ENCODE measurements at regions not wholly inside any gene's neighbourhood (a gene's known extent, or its start where the extent isn't known, plus 50 kb on each side); places are given as distances from the start of the nearest gene placed in this dataset.

GRCh38 chr2:57543211-57543610 lies 503.4 kb upstream of the VRK2 start:
- TF ChIP-seq CTCF (IDR thresholded peaks at IDR 0.05) (no peak), EP300 (IDR thresholded peaks at IDR 0.05) (no peak), POLR2A (IDR thresholded peaks at IDR 0.05) (no peak), POLR2AphosphoS5 (IDR thresholded peaks at IDR 0.05) (no peak)
- Histone ChIP-seq H3K9me3 (peaks cover 0 to 3% (median 0%) of the 10 kb centered on the region in 4 donors), H3K4me3 (no peak overlapping the region), H3K36me3 (no peaks in the 10 kb centered on the region), H3K4me1 (no peaks in the 10 kb centered on the region), H3K27me3 (no peaks in the 10 kb centered on the region), H3K27ac (no peak overlapping the region)
- no peak for DNase-seq
- 82 to 89% methylated on average over 5 of the region's 5 CpGs for WGBS, 2 donors
- intact Hi-C loops (cut with DNase I): no loop called here

- H3K27me3 ChIP-seq: no peaks in the 10 kb centered on the region
- intact Hi-C loops (cut with DNase I): no loop called here
- TF ChIP-seq POLR2AphosphoS5 (IDR thresholded peaks at IDR 0.05) (no peak), EP300 (IDR thresholded peaks at IDR 0.05) (no peak), POLR2A (IDR thresholded peaks at IDR 0.05) (no peak), CTCF (IDR thresholded peaks at IDR 0.05) (no peak)
- H3K4me3 ChIP-seq: no peak overlapping the region
- peaks cover 0 to 3% (median 0%) of the 10 kb centered on the region in 4 donors for H3K9me3 ChIP-seq
- DNase-seq: no peak
- no peaks in the 10 kb centered on the region for H3K4me1 ChIP-seq
- H3K36me3 ChIP-seq: no peaks in the 10 kb centered on the region
- no peak overlapping the region for H3K27ac ChIP-seq
Measured at GRCh38 chr2:57544624-57545023, 502.0 kb upstream of the VRK2 start.

- Histone ChIP-seq H3K4me3 (no peak overlapping the region), H3K4me1 (no peaks in the 10 kb centered on the region), H3K36me3 (no peaks in the 10 kb centered on the region), H3K9me3 (peaks cover 0 to 3% (median 0%) of the 10 kb centered on the region in 4 donors), H3K27me3 (no peaks in the 10 kb centered on the region), H3K27ac (no peak overlapping the region)
- intact Hi-C loops (cut with DNase I): no loop called here
- TF ChIP-seq CTCF (IDR thresholded peaks at IDR 0.05) (no peak), POLR2AphosphoS5 (IDR thresholded peaks at IDR 0.05) (no peak), POLR2A (IDR thresholded peaks at IDR 0.05) (no peak), EP300 (IDR thresholded peaks at IDR 0.05) (no peak)
- no peak for DNase-seq
Measured at GRCh38 chr2:57546478-57546877, 500.1 kb upstream of the VRK2 start.

- intact Hi-C loops (cut with DNase I): no loop called here
- Histone ChIP-seq H3K27me3 (no peaks in the 10 kb centered on the region), H3K4me1 (no peaks in the 10 kb centered on the region), H3K27ac (no peak overlapping the region), H3K9me3 (peaks cover 0 to 5% (median 0%) of the 10 kb centered on the region in 4 donors), H3K4me3 (no peak overlapping the region), H3K36me3 (no peaks in the 10 kb centered on the region)
- 30 to 48% methylated on average over 5 of the region's 5 CpGs for WGBS, 2 donors
- no peak for DNase-seq
- TF ChIP-seq POLR2A (IDR thresholded peaks at IDR 0.05) (no peak), CTCF (IDR thresholded peaks at IDR 0.05) (no peak), EP300 (IDR thresholded peaks at IDR 0.05) (no peak), POLR2AphosphoS5 (IDR thresholded peaks at IDR 0.05) (no peak)
Measured at GRCh38 chr2:57549642-57550102, 496.9 kb upstream of the VRK2 start.

- TF ChIP-seq CTCF (IDR thresholded peaks at IDR 0.05) (no peak), EP300 (IDR thresholded peaks at IDR 0.05) (no peak), POLR2AphosphoS5 (IDR thresholded peaks at IDR 0.05) (no peak), POLR2A (IDR thresholded peaks at IDR 0.05) (no peak)
- intact Hi-C loops (cut with DNase I): no loop called here
- H3K4me1 ChIP-seq: no peaks in the 10 kb centered on the region
- H3K4me3 ChIP-seq: no peak overlapping the region
- DNase-seq: no peak
- H3K9me3 ChIP-seq: peaks cover 0 to 4% (median 2%) of the 10 kb centered on the region in 4 donors
- 52 to 78% methylated on average over 2 of the region's 2 CpGs for WGBS, 2 donors
- no peaks in the 10 kb centered on the region for H3K27me3 ChIP-seq
- no peaks in the 10 kb centered on the region for H3K36me3 ChIP-seq
- no peak overlapping the region for H3K27ac ChIP-seq
Measured at GRCh38 chr2:57550912-57551311, 495.7 kb upstream of the VRK2 start.
